Retina (tissue), 1 donor: ENCODE measurements at regions not wholly inside any gene's neighbourhood (a gene's known extent, or its start where the extent isn't known, plus 50 kb on each side); places are given as distances from the start of the nearest gene placed in this dataset.
"Not testable (repeated sequence)": the region's sequence is repeated elsewhere in the genome, so short reads cannot be mapped to it uniquely, and the experiment has no call there.

Experiments used
- DNase-seq: peaks from one replicate; pipeline ENCODE4 v3.0.0-alpha.2; 2016

DNA sequence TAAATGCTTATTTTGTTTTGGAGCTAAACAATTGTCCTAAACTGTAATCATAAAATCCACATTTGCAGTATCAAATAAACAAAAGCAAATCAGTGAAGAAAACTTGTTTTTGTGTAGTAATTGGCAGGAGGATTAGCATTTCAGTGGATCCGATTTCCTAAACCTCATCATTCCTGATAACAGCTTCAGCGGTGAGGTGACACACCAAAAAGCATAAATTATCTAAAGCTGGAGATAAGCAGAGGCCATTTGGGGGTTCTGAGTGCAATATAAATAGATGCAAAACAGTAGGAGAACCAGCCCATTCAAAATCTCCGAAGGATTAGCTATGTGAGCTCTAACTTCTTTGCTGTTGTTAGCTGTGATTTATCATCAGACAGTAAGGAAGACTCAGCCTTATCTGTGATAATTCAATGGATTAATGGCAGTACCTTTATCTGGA lies 235.8 kb downstream of the EPHA7 start:
- DNase-seq: no peak

DNA sequence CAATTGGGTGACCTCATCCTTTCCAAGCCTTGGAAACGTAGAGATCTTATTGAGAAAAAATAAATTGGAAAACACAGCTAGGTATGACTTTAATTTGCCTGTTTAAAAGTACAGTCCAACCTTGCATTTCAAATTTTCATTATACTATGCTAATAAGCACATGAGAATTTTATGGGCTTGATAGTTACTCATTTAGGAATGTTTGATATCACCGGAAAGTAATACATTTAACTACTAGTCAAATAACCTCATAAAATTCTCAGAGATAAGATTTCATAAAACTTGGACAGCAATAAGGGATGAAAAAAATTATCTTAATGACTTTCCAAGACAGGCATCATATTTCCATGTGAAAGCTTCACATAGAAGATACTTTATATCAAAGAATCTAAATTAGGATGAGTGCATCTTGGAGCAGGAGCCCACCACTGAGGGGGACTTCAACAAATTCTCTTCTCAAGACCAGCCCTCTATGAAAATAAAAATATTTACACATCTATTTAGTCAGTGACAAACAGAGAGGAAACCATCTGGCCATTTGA lies 236.3 kb downstream of the EPHA7 start:
- no peak for DNase-seq

DNA sequence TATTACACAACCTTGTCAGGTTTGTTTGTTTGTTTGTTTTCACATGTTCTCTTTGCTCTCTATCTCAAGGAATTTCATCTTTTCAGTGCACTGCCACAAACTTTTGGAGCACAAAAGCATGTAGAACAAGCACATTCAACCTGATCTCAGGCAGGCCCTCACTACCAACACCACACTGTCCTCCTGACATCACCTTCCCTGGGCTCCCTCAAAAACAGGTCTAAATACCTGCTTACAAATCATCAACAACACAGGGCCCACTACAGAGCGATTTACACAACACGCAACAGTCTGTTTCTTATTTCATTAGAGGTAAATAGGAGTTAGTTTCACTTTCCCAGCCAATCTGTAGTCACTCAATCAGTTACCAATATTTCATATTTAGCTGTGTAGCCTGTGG lies 241.4 kb downstream of the EPHA7 start:
- DNase-seq: no peak

DNA sequence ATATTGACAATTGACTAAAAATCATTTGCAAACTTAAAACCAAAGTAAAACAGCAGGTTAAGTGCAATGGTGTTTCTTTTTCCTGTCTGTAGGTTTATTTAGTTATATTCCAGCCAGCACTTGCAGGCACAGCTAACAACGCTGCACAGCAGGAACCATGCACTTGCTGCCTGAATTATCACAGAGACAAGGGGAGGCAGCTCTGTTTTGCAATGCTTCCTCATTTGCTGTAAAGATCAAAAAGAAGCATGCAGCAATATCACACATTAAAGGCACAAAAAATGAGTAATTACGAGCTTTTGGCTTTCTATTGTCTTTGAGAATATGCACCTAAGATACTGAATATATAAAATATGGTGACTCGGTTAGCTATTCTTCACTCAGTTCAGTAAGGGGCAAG lies 241.9 kb downstream of the EPHA7 start:
- peak; percentile 16 for DNase-seq

DNA sequence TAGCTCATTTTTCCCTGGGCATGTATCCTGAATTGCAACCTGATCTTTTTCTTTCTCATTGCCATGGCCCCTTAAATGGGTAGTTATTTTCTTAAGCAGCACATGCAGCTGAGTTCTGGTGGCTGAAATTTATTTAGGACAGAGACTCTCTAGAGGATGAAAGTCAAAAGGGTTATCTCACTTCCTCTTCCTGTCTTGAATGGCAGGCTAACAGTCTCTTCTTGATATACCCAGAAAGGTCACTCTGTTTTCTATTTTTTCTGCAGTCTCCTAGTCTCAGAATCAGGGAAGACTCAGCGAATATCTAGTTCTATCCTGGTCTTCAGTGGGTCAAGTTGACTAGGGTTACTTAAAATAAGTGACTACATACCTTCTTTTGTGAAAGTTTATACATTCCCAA lies 243.3 kb downstream of the EPHA7 start:
- no peak for DNase-seq

DNA sequence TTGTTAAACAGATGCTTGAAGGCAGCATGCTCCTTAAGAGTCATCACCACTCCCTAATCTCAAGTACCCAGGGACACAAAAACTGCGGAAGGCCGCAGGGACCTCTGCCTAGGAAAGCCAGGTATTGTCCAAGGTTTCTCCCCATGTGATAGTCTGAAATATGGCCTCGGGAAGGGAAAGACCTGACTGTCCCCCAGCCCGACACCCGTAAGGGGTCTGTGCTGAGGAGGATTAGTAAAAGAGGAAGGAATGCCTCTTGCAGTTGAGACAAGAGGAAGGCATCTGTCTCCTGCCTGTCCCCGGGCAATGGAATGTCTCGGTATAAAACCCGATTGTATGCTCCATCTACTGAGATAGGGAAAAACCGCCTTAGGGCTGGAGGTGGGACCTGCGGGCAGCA lies 245.8 kb downstream of the EPHA7 start:
- DNase-seq: not testable (repeated sequence)

DNA sequence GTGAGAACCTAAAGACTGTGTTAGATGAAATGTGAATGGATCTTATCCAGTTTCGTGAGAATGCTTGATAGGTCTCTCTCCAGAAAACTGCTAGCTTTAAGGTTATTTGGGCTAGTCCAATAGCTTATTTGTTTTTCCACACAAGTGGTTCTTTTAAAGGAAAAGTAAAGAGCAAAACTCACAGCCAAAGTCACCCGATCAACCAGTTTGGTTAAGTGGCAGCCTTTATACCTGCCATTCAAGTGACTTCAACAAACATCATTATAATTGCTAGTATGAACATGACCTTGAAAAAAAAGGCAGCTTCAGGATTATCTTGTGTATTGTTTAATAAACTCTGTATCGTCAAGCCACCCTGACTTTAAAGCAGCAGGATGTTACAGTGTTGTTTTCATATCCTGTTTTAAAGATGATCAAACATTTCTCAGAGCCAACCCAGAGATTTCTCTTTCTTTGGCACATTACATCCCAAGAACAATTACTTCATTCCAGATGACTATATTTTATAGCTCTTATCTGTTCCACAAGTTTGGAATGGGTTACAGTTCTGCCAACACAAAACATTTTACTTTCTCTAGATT lies 253.4 kb downstream of the EPHA7 start:
- no peak for DNase-seq

DNA sequence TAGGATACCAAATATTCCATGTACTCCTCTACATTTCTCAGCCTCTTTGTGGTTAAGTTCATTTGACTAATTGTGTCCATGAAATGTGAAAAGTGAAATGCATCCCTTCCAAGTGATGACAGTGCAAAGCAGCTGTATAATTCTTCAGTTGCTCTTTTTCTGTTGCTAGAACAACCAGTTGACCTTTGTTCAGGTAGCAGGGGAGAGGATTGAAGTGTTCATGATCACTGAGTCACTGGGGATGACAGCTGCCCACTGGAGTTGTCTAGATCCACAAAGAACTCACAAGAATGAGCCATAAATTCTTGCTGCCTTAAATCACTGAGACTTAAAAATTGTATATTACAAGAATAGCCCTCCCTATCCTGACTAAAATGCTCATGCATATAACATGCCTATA lies 254.6 kb downstream of the EPHA7 start:
- no peak for DNase-seq

DNA sequence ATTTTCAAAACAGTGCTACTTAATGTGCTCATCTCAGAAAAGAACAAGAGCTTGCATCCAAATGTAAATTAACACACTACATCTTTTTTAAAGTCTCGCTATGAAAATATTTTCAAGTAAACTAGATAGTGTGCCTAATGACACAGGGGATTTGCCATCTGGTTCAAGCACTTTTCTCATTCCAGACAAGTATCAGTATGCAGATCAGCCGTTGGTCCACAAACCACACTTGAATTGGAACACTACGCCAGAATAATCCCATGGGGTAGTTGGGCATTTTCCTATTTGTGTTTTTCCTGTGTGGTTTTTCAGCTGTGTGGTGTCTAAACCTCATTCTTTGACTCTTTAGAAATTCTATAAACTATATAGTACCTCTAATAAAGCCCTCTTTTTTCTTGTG lies 256.2 kb downstream of the EPHA7 start:
- DNase-seq: no peak

DNA sequence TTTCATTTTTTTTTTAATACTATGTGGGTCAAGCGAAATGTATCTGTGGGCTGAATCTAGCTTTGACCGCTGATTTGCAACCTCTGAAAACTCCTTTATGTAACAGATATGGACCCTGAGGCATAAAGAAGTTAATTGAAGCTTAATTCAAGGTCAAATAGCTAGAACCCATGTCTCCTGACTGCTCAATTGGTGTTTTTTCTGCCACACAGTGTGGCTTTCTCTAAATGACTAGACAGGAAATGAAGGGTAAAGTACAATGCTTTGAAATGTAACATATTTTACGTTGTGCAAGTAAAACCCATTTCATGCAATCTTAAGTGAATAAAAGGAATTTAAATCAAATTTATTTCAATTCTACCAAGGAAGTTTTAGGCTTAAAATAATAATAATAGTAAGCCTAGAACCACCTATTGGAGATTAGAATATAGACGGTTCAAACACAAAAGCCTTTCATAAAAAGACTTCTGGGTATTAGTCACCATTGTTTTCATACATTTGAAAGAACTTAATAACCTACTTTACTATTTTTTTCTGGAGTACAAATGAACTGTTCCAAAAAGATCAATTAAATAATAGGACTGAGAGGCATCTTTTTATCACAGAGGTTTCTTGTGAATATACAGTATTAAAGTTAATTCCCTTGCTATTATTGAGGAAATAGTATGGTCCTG lies 279.8 kb downstream of the EPHA7 start:
- no peak for DNase-seq

DNA sequence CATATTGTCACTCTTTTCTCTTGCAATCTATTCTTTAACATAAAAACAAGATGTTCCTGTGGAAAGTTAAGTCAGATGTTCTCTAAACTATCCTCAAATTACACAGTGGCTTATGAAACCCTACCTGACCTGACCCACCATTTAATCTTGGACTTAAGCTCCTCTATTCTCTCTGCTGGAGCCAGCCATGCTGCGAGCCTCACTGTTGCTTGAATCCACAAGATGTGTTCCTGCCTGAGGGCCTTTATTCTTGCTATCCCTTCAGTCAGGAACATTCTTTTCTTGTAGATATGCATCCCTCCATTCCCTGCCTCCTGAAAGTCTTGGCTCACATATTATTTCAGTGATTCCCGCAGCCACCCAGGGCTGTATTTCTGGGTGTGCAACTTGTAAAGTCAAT lies 283.2 kb downstream of the EPHA7 start:
- no peak for DNase-seq

DNA sequence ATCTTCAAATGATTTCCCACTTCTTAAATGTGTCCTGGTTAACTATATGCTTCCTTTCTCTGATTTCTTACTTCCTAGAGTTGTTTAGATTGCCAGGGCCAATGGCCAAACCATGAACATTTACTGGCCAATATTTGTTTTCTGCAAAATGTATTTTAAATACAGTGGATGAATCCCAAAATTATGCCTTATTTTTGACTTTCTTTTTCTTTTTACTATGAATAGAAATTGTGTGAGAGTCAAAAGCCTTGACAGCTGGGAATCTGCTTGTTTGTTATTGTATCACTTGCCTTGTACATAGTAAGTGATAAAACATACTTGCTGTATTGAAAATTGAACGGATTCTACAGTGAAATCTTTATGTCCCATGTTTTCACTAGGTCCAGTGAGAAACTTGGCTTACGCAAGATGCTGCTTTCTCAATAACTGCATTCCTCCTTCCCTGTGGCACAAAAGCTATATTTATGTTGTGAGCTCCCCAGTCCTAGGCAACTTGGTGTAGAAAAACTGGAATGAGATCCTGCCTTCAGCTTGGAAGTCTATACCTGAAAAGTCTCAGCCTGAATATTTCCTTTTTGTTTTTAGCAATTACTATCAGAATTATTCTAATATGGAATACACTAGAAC lies 295.2 kb downstream of the EPHA7 start:
- no peak for DNase-seq

DNA sequence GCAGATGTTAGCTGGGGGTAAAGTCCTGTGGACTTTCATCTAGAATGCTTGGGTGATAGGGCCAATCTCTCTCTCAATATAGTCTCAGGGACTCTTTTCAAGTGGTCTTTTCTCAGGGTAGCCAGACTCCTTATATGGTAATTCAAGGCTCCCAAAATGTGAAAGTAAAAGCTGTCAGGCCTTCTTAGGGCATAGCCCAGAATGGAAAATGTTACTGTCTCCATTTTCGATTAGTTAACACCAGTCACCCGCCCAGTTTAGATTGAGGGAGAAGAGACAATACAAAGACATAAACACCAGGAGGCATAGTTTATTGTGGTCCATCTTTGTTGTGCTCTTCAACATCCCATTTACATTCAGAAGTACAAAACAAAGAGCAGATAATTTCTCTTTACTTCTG lies 295.8 kb downstream of the EPHA7 start:
- DNase-seq: no peak

DNA sequence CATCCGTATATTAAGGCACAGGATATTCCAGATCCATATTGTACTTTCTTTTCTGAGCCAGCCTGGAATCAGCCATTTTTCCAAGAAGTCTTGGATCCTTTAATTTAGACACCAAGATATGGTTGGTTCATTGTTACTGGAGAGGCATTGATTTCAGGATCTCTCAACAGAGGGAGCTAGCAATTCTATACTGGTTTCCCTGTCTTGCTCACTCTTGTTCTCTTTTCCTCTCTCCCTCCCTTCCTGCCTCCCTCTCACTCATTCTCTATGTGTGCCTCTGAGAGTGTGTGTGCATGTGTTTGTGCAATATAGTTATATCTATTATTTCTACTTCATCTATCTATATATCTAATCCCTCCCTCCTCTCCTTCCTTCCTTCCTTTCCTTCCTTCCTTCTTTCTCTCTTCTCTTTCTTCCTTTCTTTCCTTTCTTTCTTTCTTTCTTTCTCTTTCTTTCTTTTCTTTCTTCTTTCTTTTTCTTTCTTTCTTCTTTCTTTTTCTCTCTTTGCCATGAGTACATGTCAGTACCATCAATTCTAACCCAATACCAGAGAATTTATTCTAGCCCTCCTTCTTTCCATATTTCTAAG lies 299.1 kb downstream of the EPHA7 start:
- DNase-seq: no peak

DNA sequence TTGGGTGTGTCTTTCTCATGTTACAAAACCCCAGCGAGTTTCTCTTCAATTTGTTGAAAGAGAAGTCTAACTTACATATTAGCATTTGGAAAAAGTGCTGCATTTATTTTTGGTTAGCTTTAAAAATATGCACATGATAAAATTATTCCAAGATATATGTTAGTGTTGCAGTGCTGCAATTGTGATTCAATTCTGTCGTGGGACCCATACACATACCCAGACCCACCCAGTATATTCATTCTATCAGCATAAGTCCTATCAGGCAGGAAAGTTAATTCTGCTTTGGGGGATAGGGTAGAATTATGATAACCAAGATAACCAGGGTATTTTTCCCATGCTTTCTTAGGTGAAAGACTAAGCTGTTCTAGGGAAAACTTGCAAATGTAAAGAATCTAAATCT lies 313.5 kb downstream of the EPHA7 start:
- DNase-seq: no peak

DNA sequence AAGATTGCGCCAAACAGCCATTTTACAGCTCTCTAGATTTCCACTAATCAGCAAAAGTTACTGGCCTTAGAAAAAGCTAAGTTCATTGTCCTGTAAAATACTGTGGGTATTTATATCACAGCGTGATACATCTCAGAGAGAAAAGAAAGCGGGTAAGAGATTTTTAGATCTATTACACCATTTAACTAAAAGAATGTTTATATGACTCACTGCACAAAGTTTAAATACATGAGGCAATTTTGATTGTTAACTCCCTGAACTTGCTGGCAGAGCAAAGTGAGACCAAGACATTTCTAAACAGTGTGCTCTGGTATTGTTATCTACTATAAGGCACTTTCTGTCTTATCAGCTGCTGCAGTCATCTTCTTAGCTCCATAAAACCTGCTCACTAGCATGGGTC lies 314.3 kb downstream of the EPHA7 start:
- no peak for DNase-seq

DNA sequence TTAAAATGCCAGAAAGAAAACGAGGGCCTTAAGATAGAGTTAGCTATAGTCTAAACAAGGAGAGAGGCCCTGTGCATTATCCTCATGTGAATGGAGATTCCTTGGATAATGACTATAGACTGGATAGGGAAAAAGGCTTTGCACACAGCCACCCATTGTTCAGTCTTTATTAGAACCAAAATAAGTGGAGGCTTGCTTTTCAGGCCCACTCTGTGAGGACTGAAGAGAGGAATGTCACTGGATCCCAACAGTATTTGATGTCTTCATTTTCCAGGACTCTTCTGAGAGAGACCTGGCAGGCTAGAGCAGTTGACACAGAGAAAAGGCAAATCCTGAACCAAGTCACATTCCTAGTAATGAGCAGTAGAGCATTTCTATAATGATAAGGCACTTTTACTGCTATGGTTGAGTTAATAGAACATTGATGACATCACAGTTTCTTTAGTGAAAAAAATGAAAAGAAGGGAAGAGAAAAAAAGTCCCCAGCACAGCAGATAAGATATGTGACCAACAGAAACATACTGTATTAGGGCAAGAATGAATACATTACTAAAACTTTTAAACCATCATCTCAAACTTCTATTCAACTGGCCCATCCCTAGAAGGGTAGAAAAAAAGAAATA lies 315.1 kb downstream of the EPHA7 start:
- no peak for DNase-seq

DNA sequence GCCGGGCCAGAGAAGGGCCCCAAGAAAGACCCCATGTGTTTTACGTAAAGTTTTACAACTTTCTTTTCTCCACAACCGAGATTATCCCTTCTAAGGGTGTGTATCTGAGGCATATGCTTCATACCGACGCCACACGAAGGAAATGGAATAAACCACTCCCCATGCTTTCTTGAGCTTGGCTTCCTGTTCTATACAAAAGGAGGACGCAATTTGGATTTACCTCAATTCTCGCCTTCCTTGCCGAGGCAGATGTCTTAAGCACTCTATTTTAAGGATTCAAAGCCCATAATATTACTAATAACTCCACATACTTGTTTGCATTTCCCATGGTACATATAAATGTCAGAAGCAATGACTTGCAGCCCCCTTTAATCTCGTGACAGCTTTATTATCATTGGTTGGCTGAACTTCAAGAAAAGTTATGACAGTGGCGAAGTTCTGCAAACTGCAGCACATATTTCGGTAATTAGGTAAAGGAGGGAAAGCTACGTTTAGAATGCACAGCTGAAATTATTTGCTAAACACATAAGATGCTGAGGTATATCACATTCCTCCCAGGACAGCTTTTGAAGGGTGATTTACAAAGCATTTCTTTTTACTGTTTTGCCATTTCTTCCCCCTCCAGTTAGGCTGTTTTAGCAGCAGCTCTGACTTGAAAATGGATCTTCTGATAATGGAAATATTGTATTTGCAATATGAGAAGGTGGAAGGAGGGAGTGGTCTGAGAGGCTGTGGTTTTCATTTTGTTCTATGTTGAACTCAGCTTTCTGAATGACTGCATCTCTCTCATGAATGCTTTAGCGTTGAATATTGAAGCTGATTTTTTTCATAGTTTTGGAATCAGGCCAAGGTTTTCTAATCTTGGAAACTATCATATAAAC lies 330.5 kb downstream of the EPHA7 start:
- DNase-seq: peak; percentile 52

DNA sequence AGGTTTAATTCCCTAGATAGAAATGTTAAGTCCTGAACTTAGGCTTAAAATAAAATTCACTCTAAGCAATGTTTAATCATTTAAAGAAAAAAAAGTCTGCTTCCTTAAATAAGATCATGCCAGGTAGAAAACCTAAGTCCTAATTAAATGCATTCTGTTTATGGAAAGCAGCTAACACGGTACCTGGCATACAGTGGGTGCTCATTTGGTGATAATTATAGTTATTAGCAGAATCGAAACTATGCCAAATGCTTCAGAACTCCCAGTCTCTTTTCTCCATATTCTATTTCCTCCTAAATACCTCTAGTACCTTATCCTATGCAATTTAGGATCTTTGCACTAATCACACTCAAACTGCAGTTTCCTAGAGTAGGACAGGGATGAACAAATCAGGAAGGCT lies 331.8 kb downstream of the EPHA7 start:
- DNase-seq: no peak

DNA sequence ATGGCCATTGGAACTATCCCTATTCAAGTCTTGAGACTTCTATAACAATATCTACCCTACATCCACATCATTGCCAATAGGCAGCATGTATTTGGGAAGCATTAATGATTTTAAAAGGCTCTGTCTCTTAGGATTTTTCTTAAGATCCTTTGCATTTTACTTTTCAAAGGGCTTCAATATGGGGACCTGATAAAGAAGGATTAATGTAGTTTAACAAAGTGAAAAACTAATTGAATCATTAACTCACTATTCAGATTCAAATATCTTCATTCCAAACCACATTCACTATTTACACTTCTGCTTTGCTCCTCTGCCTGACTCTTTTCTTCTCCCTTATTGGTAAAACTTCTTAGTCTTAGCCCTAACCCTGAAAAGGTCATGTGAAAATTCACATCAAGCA lies 333.0 kb downstream of the EPHA7 start:
- DNase-seq: no peak

DNA sequence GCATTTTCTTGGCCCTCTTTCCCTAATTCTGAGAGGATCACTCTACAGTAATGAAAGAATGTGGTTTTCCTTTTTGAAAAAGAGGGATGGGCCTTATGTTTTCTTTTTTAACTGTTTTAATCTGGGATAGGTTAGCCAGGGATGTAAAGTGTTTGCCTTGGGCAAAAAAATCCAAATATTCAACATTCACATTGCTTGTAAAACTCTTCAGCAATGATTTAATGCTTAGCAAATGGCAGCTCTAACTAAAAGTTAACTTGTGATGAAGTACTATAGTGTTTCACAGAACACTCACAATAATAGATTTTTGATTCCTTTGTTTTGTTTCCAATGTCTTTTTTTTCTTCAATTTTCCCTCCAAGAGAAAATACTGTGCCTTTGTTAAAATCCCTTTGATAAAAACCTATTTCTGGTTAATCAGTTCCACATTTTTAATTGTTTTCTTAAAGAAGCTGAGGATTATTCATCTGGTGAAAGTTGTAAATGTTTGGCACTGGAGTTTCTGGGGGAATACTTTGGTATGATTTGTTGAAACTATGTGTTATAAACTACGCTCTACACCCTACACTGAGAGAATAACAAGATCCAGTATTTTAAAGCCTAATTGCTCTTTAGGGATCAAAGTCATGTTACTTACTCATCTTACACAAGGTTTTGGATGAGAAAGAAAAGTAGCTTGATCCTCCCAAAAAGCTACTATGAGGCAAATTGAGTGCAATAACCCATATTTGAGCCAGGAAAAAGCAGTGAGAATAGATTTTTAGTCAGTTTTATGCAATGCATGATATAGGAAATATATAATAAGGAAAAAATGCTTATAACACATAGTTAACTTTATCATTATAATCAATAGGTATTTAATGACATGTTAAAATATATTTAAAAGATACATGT lies 335.8 kb downstream of the EPHA7 start:
- no peak for DNase-seq
